Sigmoid colon (tissue), 6 donors: ENCODE measurements at regions not wholly inside any gene's neighbourhood (a gene's known extent, or its start where the extent isn't known, plus 50 kb on each side); places are given as distances from the start of the nearest gene placed in this dataset.

Experiments
- DNase-seq: peaks from one replicate; pipeline ENCODE4 v3.0.0-alpha.2; 2019
- H3K27ac ChIP-seq, 4 donors: fragments of 200-600 bp; sonication (generic); one replicate each; pipeline ENCODE4 v1.5.1; 2016 to 2019; ENCODE audit warnings: mild to moderate bottlenecking in 1 of 4
- H3K27me3 ChIP-seq, 3 donors: fragments of 200-600 bp; sonication (generic); one replicate each; pipeline ENCODE4 v1.5.1; 2019; ENCODE audit warnings: mild to moderate bottlenecking in 1 of 3
- H3K36me3 ChIP-seq, 4 donors: fragments of 200-600 bp; sonication (generic); one replicate each; pipeline ENCODE4 v1.5.1; 2016 to 2019
- H3K4me1 ChIP-seq, 4 donors: fragments of 200-600 bp; sonication (generic); one replicate each; pipeline ENCODE4 v1.5.1; 2017 to 2019
- H3K4me3 ChIP-seq, 4 donors: fragments of 200-600 bp; sonication (generic); one replicate each; pipeline ENCODE4 v1.5.1; 2017 to 2019; ENCODE audit warnings: mild to moderate bottlenecking in 2 of 4, moderate library complexity in 1 of 4
- H3K9me3 ChIP-seq, 4 donors: fragments of 200-600 bp in 3 of 4; sonication (generic) in 3 of 4; one replicate each; pipeline versions ENCODE4 v1.5.1 to v1.6.1; 2013 to 2019
- EP300 ChIP-seq, 4 donors: sonication (generic); formaldehyde crosslinking; IDR thresholded peaks; one replicate each; pipeline ENCODE4 v1.6.1; 2017; ENCODE audit warnings: antibody characterized with exemption in 4 of 4
- POLR2A ChIP-seq, 2 donors: fragments of 450-650 bp; IDR thresholded peaks; one replicate each; pipeline ENCODE4 v1.6.1; 2016; ENCODE audit warnings: antibody characterized with exemption in 2 of 2, mild to moderate bottlenecking in 2 of 2, moderate library complexity in 2 of 2
- POLR2AphosphoS5 ChIP-seq, 4 donors: sonication (generic); formaldehyde crosslinking; IDR thresholded peaks; one replicate each; pipeline ENCODE4 v1.6.1; 2017; ENCODE audit warnings: antibody characterized with exemption in 4 of 4
- WGBS, 2 donors: extraction: QIAGEN DNeasy Blood & Tissue Kit; methylation state at CpG; one replicate each; pipeline ENCODE4 v1.1.7; 2013; 5-methylcytosine and 5-hydroxymethylcytosine counted together
- intact Hi-C: fragments of 100-400 bp; cut with DNase I; formaldehyde crosslinking; loops from one replicate; pipeline ENCODE4 v1.15.1; 2023
- TF ChIP-seq, protein P1 (sequence below), 4 experiments: fragments of 450-650 bp in 3 of 4; fragments of 200-600 bp in 1 of 4; IDR thresholded peaks; one replicate each; pipeline ENCODE4 v1.5.1; 2016 to 2019; ENCODE audit warnings: antibody characterized with exemption in 4 of 4, mild to moderate bottlenecking in 3 of 4, moderate library complexity in 2 of 4
- donor health status: healthy with polysubstance abuse.
- donor health status: healthy.

GRCh38 chr2:184517402-184517801, 80.9 kb upstream of the ZNF804A start:
- no peaks in the 10 kb centered on the region for H3K36me3 ChIP-seq
- WGBS, 2 donors, result 89 to 90% methylated on average over 1 of the region's 1 CpG
- TF ChIP-seq, protein P1, sequence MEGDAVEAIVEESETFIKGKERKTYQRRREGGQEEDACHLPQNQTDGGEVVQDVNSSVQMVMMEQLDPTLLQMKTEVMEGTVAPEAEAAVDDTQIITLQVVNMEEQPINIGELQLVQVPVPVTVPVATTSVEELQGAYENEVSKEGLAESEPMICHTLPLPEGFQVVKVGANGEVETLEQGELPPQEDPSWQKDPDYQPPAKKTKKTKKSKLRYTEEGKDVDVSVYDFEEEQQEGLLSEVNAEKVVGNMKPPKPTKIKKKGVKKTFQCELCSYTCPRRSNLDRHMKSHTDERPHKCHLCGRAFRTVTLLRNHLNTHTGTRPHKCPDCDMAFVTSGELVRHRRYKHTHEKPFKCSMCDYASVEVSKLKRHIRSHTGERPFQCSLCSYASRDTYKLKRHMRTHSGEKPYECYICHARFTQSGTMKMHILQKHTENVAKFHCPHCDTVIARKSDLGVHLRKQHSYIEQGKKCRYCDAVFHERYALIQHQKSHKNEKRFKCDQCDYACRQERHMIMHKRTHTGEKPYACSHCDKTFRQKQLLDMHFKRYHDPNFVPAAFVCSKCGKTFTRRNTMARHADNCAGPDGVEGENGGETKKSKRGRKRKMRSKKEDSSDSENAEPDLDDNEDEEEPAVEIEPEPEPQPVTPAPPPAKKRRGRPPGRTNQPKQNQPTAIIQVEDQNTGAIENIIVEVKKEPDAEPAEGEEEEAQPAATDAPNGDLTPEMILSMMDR (IDR thresholded peaks at IDR 0.05), result no peak
- TF ChIP-seq POLR2A (IDR thresholded peaks at IDR 0.05), result no peak
- no peak for TF ChIP-seq POLR2AphosphoS5 (IDR thresholded peaks at IDR 0.05)
- TF ChIP-seq EP300 (IDR thresholded peaks at IDR 0.05), result no peak
- intact Hi-C loops, result no loop called here
- H3K9me3 ChIP-seq, result no peaks in the 10 kb centered on the region
- no peaks in the 10 kb centered on the region for H3K4me1 ChIP-seq
- DNase-seq, result no peak
- no peak overlapping the region for H3K27ac ChIP-seq
- no peak overlapping the region for H3K4me3 ChIP-seq
- no peaks in the 10 kb centered on the region for H3K27me3 ChIP-seq

DNA sequence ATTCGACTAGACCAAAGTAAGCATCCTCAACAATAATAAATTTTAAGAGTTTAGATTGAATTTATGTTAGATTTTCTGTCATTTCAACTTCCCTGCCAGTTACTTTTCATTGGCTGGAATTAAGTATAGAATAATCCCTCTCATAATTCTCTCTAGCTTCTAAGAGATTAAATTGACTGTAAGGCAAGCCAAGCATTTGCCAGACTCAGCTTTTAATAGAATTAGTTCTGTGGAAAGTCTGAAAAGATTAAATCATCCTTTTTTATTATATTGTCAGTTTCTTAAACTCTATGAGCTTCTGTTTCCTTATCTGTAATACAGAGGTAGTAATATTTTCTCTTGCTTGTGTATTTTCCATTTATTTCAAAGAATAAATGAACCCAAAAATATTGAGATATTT, 77.9 kb upstream of the ZNF804A start:
- intact Hi-C loops, result no loop called here
- H3K4me3 ChIP-seq, result no peak overlapping the region
- H3K36me3 ChIP-seq, result no peaks in the 10 kb centered on the region
- no peaks in the 10 kb centered on the region for H3K4me1 ChIP-seq
- TF ChIP-seq, protein P1 (IDR thresholded peaks at IDR 0.05), result no peak
- TF ChIP-seq POLR2AphosphoS5 (IDR thresholded peaks at IDR 0.05) (no peak), POLR2A (IDR thresholded peaks at IDR 0.05) (no peak), EP300 (IDR thresholded peaks at IDR 0.05) (no peak)
- H3K27ac ChIP-seq, result no peak overlapping the region
- H3K9me3 ChIP-seq, result no peaks in the 10 kb centered on the region
- no peak for DNase-seq
- WGBS, 2 donors, result 61 to 72% methylated on average over 1 of the region's 1 CpG
- no peaks in the 10 kb centered on the region for H3K27me3 ChIP-seq

DNA sequence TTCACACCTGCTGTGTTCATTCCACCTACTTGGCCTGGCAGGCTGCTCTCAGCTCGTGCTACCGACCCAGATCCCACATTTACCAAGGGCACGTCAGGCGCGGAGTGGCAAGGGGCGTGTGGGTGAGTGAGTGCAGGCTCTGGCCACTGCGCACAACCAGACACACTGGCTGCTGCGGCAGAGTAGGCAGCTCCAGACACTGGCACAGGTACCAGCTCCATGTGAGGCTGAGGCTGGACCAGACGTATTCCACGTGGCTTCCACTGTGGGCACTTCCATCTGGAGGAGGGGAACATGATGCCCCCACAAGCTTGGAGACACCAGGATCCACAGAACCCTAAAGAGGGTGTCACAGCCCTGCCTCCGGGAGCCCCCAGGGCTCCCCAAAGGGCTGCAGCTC, 74.6 kb upstream of the ZNF804A start:
- H3K27me3 ChIP-seq, result no peaks in the 10 kb centered on the region
- WGBS, 2 donors, result 93% methylated on average over 11 of the region's 11 CpGs
- TF ChIP-seq POLR2A (IDR thresholded peaks at IDR 0.05), result no peak
- TF ChIP-seq, protein P1 (IDR thresholded peaks at IDR 0.05), result no peak
- peaks cover 0 to 12% (median 7%) of the 10 kb centered on the region in 4 donors for H3K9me3 ChIP-seq
- H3K4me3 ChIP-seq, result no peak overlapping the region
- no peaks in the 10 kb centered on the region for H3K36me3 ChIP-seq
- no peak for DNase-seq
- intact Hi-C loops, result no loop called here
- no peak overlapping the region for H3K27ac ChIP-seq
- H3K4me1 ChIP-seq, result no peaks in the 10 kb centered on the region

DNA sequence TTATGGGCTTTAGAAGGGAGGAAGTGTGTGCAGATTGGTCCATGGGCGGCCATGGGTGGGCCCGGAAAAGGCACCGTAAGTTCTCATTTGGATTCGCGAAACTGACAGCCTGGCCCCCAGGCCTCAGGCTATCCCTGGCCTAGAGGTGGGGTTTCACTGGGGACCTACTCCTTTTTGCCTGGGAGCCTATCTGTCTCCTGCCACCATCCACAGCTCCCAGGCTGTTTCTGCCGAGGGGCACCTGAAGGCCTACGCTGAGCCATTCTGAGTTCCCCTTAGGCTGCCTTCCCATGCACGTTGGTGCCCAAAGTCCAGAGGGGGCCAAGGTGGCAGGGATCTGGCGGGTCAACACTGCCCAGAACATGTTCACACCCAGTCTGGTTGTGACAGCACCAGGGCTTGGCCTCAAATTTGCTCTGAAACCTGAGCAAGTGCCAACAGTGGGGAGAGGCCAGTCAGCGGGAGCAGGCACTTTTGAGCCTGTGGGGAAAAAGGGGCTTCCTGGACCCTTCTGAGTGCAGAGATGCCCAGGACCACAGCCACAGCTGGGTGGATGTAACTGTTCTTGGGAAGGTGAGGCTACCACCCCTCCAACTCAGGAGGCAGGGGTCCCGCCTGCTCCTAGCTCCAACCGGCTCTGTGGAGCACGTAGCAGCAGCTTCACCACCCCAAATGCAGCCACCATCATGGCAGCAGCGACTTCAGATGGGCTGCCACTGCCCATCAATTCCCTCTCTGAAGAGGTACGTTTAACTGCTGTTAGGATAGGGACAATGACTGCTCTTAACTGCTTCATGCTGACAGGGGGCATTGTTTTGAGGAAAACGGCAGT, 73.6 kb upstream of the ZNF804A start:
- H3K36me3 ChIP-seq, result no peaks in the 10 kb centered on the region
- H3K4me3 ChIP-seq, result no peak overlapping the region
- intact Hi-C loops, result no loop called here
- H3K27ac ChIP-seq, result no peak overlapping the region
- H3K4me1 ChIP-seq, result no peaks in the 10 kb centered on the region
- no peak for TF ChIP-seq POLR2AphosphoS5 (IDR thresholded peaks at IDR 0.05)
- TF ChIP-seq, protein P1 (IDR thresholded peaks at IDR 0.05), result no peak
- TF ChIP-seq POLR2A (IDR thresholded peaks at IDR 0.05), result no peak
- TF ChIP-seq EP300 (IDR thresholded peaks at IDR 0.05), result no peak
- peaks cover 0 to 12% (median 9%) of the 10 kb centered on the region in 4 donors for H3K9me3 ChIP-seq
- DNase-seq, result peak; percentile 52
- H3K27me3 ChIP-seq, result no peaks in the 10 kb centered on the region
- WGBS, 2 donors, result 90 to 91% methylated on average over 16 of the region's 16 CpGs

GRCh38 chr2:184527058-184527457, 71.3 kb upstream of the ZNF804A start:
- no peak for DNase-seq
- intact Hi-C loops, result no loop called here
- Histone ChIP-seq H3K4me1 (no peaks in the 10 kb centered on the region), H3K9me3 (peaks cover 0 to 12% (median 9%) of the 10 kb centered on the region in 4 donors), H3K36me3 (no peaks in the 10 kb centered on the region), H3K4me3 (no peak overlapping the region), H3K27ac (no peak overlapping the region), H3K27me3 (no peaks in the 10 kb centered on the region)
- no peak for TF ChIP-seq POLR2AphosphoS5 (IDR thresholded peaks at IDR 0.05)
- TF ChIP-seq, protein P1 (IDR thresholded peaks at IDR 0.05), result no peak
- no peak for TF ChIP-seq POLR2A (IDR thresholded peaks at IDR 0.05)
- TF ChIP-seq EP300 (IDR thresholded peaks at IDR 0.05), result no peak
